SU-DHL-6 (cell line): ENCODE measurements at regions not wholly inside any gene's neighbourhood (a gene's known extent, or its start where the extent isn't known, plus 50 kb on each side); places are given as distances from the start of the nearest gene placed in this dataset.

ENCODE experiments used
- EZH2phosphoT487 ChIP-seq: fragments of 200-600 bp; sonication (generic), shearing (Covaris generic); conservative IDR thresholded peaks from 2 replicates; pipeline ENCODE4 v1.6.1; 2018; ENCODE audit warnings: mild to moderate bottlenecking, antibody characterized with exemption, low read length, moderate library complexity, mixed read lengths
- TF ChIP-seq, protein P1 (sequence below): fragments of 200-600 bp; sonication (generic); IDR thresholded peaks from one replicate; pipeline ENCODE4 v1.5.1; 2017; ENCODE audit warnings: antibody characterized with exemption, mild to moderate bottlenecking, low read length, moderate library complexity; ENCODE audit not compliant: insufficient read depth, poor library complexity, severe bottlenecking

DNA sequence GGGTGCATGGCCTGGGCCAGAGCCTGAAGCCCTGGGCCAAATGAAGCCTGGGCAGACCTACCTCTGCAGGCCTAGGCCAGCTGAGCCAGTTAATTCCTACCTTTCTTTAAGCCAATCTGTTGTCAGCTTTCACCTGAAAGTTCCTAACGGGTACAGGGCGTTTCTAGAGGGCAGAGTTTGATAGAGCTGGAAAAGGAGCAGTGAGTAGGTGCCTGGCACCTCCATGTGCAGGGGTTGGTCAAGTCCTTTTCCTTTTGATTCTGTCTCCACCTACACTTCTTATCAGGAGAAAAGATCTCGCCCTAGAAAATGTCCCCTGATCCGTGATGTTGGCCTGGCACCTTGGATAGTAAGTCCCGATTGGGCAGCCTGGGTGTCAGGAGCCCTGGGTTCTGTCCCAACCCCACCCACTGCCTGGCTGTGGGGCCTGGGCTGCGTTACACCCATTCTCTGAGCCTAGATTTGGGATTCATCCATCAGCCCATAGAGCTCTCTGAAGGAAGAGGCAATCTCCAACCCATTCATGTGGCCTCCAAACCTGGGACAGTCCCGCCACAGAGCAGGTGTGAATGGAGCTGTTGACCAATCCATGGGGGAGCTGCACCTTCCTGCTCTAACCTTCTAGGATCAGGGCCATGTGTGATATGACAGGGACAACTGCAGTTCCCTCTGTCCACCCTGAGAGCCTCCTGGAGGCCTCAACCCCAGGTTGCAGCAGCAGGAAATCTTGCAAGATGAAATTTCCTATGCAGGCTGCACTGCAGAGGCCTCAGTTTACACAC, 304.3 kb downstream of the MATN1 start:
- TF ChIP-seq, protein P1, sequence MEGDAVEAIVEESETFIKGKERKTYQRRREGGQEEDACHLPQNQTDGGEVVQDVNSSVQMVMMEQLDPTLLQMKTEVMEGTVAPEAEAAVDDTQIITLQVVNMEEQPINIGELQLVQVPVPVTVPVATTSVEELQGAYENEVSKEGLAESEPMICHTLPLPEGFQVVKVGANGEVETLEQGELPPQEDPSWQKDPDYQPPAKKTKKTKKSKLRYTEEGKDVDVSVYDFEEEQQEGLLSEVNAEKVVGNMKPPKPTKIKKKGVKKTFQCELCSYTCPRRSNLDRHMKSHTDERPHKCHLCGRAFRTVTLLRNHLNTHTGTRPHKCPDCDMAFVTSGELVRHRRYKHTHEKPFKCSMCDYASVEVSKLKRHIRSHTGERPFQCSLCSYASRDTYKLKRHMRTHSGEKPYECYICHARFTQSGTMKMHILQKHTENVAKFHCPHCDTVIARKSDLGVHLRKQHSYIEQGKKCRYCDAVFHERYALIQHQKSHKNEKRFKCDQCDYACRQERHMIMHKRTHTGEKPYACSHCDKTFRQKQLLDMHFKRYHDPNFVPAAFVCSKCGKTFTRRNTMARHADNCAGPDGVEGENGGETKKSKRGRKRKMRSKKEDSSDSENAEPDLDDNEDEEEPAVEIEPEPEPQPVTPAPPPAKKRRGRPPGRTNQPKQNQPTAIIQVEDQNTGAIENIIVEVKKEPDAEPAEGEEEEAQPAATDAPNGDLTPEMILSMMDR, result no peak
- no peak for TF ChIP-seq EZH2phosphoT487
